Peyer's patch (tissue), 4 donors: ENCODE measurements at regions not wholly inside any gene's neighbourhood (a gene's known extent, or its start where the extent isn't known, plus 50 kb on each side); places are given as distances from the start of the nearest gene placed in this dataset.

Experiments
- DNase-seq, 3 donors: peaks; one replicate each; pipeline ENCODE4 v3.0.0-alpha.2; 2017 to 2019
- H3K27ac ChIP-seq, 4 donors: fragments of 200-600 bp; sonication (generic); one replicate each; pipeline ENCODE4 v1.5.1; 2016 to 2019
- H3K27me3 ChIP-seq, 2 donors: fragments of 200-600 bp; sonication (generic); one replicate each; pipeline ENCODE4 v1.5.1; 2019
- H3K36me3 ChIP-seq, 3 donors: fragments of 200-600 bp; sonication (generic); one replicate each; pipeline ENCODE4 v1.5.1; 2016 to 2019
- H3K4me1 ChIP-seq, 4 donors: fragments of 200-600 bp; sonication (generic); one replicate each; pipeline ENCODE4 v1.5.1; 2016 to 2019
- H3K4me3 ChIP-seq, 4 donors: fragments of 200-600 bp; sonication (generic); 1 replicate in 3 of 4; 2 replicates in 1 of 4; pipeline ENCODE4 v1.5.1; 2016 to 2019; ENCODE audit warnings: mild to moderate bottlenecking in 1 of 4
- H3K9me3 ChIP-seq, 4 donors: fragments of 200-600 bp; sonication (generic); one replicate each; pipeline ENCODE4 v1.5.1; 2016 to 2019; ENCODE audit warnings: mild to moderate bottlenecking in 1 of 4
- POLR2A ChIP-seq, 2 donors: fragments of 450-650 bp; IDR thresholded peaks; one replicate each; pipeline ENCODE4 v1.5.1; 2017; ENCODE audit warnings: antibody characterized with exemption in 2 of 2, mild to moderate bottlenecking in 2 of 2, moderate library complexity in 2 of 2
- TF ChIP-seq, protein P1 (sequence below), 6 experiments: fragments of 450-650 bp in 4 of 6; fragments of 200-600 bp in 2 of 6; sonication (generic) in 1 of 6; IDR thresholded peaks; one replicate each; pipeline ENCODE4 v1.5.1; 2017 to 2019; ENCODE audit warnings: antibody characterized with exemption in 6 of 6, mild to moderate bottlenecking in 3 of 6, moderate library complexity in 1 of 6

DNA sequence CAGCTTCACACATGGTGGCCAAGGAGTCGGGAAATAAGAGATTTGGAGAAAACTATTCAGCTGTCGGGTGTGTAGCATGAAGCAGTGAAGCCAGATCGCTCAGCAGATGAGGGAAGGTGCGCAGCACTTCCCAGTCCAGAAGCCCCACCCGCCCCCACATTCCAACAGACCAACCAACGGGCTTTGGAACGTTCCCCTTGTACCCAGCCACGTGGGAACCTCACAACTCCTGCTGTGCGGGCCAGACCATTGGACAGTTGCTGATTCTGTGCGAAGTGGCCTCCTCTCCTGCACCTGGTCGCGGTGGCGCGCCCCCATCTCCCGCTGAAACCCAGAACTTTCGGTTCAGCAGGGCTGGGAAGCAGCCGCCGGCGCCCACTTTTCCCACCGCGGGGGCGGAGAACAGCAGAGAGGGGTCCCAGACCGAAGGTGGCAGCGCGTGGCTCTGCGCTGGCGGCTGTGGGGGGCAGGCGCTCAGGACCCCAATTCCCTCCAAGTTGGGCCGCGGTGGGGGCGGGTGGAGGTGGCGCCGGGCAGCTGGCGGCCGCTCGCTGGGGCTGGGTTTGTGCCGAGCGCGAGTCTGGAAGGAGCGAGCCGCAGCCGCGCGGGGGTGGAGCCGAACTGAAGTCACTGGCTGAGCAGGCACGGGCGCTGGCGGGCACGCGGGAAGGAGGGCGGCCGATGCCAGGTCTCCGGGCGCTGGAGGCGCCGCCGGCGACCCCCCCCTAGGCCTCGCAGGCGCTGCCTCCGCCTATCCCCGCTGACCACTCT is 1301.5 kb upstream of the SORCS1 start:
- H3K4me3 ChIP-seq: peak overlapping the region in 3 of 4 donors; percentile 9 to 47 (median 41)
- H3K27ac ChIP-seq: no peak overlapping the region
- H3K4me1 ChIP-seq: no peaks in the 10 kb centered on the region
- TF ChIP-seq, protein P1, sequence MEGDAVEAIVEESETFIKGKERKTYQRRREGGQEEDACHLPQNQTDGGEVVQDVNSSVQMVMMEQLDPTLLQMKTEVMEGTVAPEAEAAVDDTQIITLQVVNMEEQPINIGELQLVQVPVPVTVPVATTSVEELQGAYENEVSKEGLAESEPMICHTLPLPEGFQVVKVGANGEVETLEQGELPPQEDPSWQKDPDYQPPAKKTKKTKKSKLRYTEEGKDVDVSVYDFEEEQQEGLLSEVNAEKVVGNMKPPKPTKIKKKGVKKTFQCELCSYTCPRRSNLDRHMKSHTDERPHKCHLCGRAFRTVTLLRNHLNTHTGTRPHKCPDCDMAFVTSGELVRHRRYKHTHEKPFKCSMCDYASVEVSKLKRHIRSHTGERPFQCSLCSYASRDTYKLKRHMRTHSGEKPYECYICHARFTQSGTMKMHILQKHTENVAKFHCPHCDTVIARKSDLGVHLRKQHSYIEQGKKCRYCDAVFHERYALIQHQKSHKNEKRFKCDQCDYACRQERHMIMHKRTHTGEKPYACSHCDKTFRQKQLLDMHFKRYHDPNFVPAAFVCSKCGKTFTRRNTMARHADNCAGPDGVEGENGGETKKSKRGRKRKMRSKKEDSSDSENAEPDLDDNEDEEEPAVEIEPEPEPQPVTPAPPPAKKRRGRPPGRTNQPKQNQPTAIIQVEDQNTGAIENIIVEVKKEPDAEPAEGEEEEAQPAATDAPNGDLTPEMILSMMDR (IDR thresholded peaks at IDR 0.05): no peak
- no peak for TF ChIP-seq POLR2A (IDR thresholded peaks at IDR 0.05)
- H3K27me3 ChIP-seq: no peaks in the 10 kb centered on the region
- H3K9me3 ChIP-seq: no peaks in the 10 kb centered on the region
- H3K36me3 ChIP-seq: no peaks in the 10 kb centered on the region
- no peak for DNase-seq

DNA sequence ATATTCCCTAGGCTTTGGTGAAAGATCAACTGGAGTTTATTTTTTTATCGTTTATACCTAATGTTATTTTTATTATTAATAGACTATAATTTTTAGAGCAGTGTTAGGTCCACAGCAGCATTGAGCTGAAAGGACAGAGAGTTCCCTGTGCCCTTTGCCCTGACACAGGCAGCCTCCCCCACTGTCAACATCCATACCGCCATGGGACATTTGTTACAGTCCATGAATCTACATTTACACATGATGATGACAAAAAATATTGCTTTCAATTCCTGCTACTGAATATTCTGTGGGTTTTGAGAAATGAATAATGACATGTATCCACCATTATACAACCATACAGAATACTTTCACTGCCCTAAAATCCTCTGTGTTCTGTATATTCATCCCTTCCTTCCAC is 1297.5 kb upstream of the SORCS1 start:
- Histone ChIP-seq H3K27me3 (no peaks in the 10 kb centered on the region), H3K27ac (no peak overlapping the region), H3K4me3 (no peak overlapping the region), H3K36me3 (no peaks in the 10 kb centered on the region), H3K9me3 (no peaks in the 10 kb centered on the region), H3K4me1 (no peaks in the 10 kb centered on the region)
- TF ChIP-seq, protein P1 (IDR thresholded peaks at IDR 0.05): no peak
- no peak for TF ChIP-seq POLR2A (IDR thresholded peaks at IDR 0.05)
- DNase-seq: no peak

DNA sequence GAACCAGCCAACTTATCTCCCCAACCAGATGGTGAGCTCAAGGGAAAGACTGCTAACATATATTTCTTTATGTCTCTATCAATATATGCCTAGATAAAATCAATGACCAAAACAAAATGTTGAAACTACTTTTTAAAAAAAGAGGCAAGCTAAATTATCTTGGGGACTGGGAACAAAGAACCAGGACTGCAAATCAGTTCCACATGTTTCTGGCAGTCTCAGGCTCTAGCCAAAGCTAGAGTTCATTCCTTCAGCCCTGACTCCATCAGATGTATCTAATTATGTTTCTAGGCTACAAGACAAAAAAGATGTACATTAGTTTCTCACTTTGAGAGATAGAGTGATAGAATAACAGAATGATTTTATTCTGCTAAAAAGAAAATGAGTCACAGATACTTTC is 1290.3 kb upstream of the SORCS1 start:
- H3K36me3 ChIP-seq: no peaks in the 10 kb centered on the region
- H3K27ac ChIP-seq: no peak overlapping the region
- no peaks in the 10 kb centered on the region for H3K4me1 ChIP-seq
- H3K9me3 ChIP-seq: no peaks in the 10 kb centered on the region
- H3K27me3 ChIP-seq: no peaks in the 10 kb centered on the region
- TF ChIP-seq POLR2A (IDR thresholded peaks at IDR 0.05): no peak
- TF ChIP-seq, protein P1 (IDR thresholded peaks at IDR 0.05): no peak
- no peak overlapping the region for H3K4me3 ChIP-seq
- no peak for DNase-seq

DNA sequence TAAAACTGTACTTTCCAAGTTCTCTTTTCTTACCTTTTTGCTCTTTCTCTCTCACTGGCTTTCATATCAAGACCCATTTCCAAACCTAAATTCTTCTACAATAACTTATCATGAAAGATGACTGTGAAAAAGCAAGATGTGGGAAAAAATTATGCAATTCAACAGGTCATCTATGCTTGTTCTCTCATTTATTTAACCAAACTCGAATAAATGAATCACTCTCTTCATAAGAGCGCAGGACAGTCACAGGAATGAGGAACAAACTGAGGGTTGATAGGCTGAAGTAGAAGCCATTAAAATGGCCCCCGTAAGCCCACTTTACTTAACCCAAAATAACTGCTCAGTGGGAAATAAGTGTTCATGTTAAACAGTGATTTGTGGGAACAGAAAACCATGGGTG is 1289.7 kb upstream of the SORCS1 start:
- no peak overlapping the region for H3K27ac ChIP-seq
- H3K4me1 ChIP-seq: no peaks in the 10 kb centered on the region
- no peaks in the 10 kb centered on the region for H3K27me3 ChIP-seq
- no peaks in the 10 kb centered on the region for H3K36me3 ChIP-seq
- no peaks in the 10 kb centered on the region for H3K9me3 ChIP-seq
- DNase-seq: no peak
- TF ChIP-seq POLR2A (IDR thresholded peaks at IDR 0.05): no peak
- TF ChIP-seq, protein P1 (IDR thresholded peaks at IDR 0.05): no peak
- H3K4me3 ChIP-seq: no peak overlapping the region

DNA sequence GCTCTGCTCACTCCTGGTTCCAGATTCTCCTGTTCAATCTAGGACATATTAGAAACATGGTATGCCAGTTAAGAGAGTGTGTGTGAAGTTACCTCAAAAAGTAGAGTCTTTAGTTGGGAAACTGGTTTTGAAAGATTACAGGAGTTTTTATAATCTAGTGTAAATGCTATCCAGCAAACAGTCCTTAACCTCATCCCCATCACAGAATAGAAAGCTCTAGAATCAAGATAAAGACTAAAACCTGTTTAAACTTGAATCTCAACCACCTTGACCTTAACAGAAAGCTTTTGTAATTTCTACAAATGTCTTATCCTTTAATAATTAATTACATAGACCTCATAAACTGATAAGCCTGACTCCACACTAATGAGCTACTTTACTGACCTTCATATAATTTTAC is 1288.7 kb upstream of the SORCS1 start:
- H3K4me1 ChIP-seq: no peaks in the 10 kb centered on the region
- H3K4me3 ChIP-seq: no peak overlapping the region
- H3K9me3 ChIP-seq: no peaks in the 10 kb centered on the region
- TF ChIP-seq, protein P1 (IDR thresholded peaks at IDR 0.05): no peak
- TF ChIP-seq POLR2A (IDR thresholded peaks at IDR 0.05): no peak
- no peak for DNase-seq
- H3K36me3 ChIP-seq: no peaks in the 10 kb centered on the region
- H3K27me3 ChIP-seq: no peaks in the 10 kb centered on the region
- H3K27ac ChIP-seq: no peak overlapping the region
